PC-9 (cell line): ENCODE measurements at regions not wholly inside any gene's neighbourhood (a gene's known extent, or its start where the extent isn't known, plus 50 kb on each side); places are given as distances from the start of the nearest gene placed in this dataset.

Experiments
- CTCF ChIP-seq: fragments of 200-600 bp; sonication (generic); conservative IDR thresholded peaks from 2 replicates; pipeline ENCODE4 v1.6.1; 2017; ENCODE audit warnings: mixed run types, antibody characterized with exemption, mild to moderate bottlenecking, moderate library complexity
- EZH2 ChIP-seq: fragments of 200-600 bp; sonication (generic); IDR thresholded peaks from 2 replicates; pipeline ENCODE4 v1.8.0; 2017; ENCODE audit warnings: antibody characterized with exemption, low read depth

GRCh38 chr20:20977786-20978185, 128.4 kb downstream of the LINC00237 start:
- no peak for TF ChIP-seq CTCF
- TF ChIP-seq EZH2: no peak
